Type B pancreatic cell (in vitro differentiated cells): ENCODE measurements at regions not wholly inside any gene's neighbourhood (a gene's known extent, or its start where the extent isn't known, plus 50 kb on each side); places are given as distances from the start of the nearest gene placed in this dataset.

Source experiments
- DNase-seq: peaks from one replicate; pipeline ENCODE4 v3.0.0; 2021; ENCODE audit warnings: mixed read lengths; ENCODE audit not compliant: unreplicated experiment; ENCODE audit errors: extremely low spot score
- H3K27ac Mint-ChIP-seq: 2 replicates; pipeline ENCODE4 v1.8.0; 2021; ENCODE audit warnings: mild to moderate bottlenecking, mixed read lengths
- H3K27me3 Mint-ChIP-seq: 2 replicates; pipeline ENCODE4 v1.8.0; 2021; ENCODE audit warnings: mixed read lengths
- H3K36me3 Mint-ChIP-seq: 2 replicates; pipeline ENCODE4 v1.8.0; 2021; ENCODE audit warnings: mixed read lengths
- H3K4me1 Mint-ChIP-seq: one replicate; pipeline ENCODE4 v1.8.0; 2021; ENCODE audit warnings: mixed read lengths; ENCODE audit not compliant: unreplicated experiment
- H3K4me3 Mint-ChIP-seq: 2 replicates; pipeline ENCODE4 v1.8.0; 2021; ENCODE audit warnings: mild to moderate bottlenecking, mixed read lengths
- H3K9me3 Mint-ChIP-seq: 2 replicates; pipeline ENCODE4 v1.8.0; 2021; ENCODE audit warnings: mixed read lengths
- TF ChIP-seq, protein P1 (sequence below): fragments of 200-600 bp; sonication (generic); conservative IDR thresholded peaks from 2 replicates; pipeline ENCODE4 v1.5.0; 2021; ENCODE audit warnings: antibody characterized with exemption, mild to moderate bottlenecking

DNA sequence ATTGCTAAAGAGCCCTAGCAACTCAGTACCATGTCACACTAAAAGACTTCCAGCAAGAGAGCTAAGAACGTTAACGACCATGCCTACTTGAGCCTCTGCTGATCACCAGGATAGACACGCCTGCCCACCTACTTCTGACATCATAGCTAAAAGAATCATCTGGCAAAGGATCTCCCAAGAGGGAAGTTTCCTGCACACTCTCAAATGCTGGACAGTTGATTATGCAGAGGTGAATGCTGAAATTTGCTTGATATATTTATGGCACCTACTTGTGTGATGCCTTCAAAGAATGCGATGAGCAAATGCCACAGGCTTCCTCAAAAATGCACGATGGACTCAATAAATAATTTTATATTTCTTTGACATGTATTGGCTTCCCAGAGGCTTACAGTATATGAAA is 113.6 kb downstream of the GALC start:
- H3K27me3 Mint-ChIP-seq, result peaks cover 15% of the 10 kb centered on the region

GRCh38 chr14:87878959-87879358 is 114.0 kb downstream of the GALC start:
- H3K27ac Mint-ChIP-seq, result no peak overlapping the region
- H3K36me3 Mint-ChIP-seq, result no peaks in the 10 kb centered on the region
- H3K27me3 Mint-ChIP-seq, result peaks cover 16% of the 10 kb centered on the region
- H3K9me3 Mint-ChIP-seq, result no peaks in the 10 kb centered on the region
- no peaks in the 10 kb centered on the region for H3K4me1 Mint-ChIP-seq
- TF ChIP-seq, protein P1, sequence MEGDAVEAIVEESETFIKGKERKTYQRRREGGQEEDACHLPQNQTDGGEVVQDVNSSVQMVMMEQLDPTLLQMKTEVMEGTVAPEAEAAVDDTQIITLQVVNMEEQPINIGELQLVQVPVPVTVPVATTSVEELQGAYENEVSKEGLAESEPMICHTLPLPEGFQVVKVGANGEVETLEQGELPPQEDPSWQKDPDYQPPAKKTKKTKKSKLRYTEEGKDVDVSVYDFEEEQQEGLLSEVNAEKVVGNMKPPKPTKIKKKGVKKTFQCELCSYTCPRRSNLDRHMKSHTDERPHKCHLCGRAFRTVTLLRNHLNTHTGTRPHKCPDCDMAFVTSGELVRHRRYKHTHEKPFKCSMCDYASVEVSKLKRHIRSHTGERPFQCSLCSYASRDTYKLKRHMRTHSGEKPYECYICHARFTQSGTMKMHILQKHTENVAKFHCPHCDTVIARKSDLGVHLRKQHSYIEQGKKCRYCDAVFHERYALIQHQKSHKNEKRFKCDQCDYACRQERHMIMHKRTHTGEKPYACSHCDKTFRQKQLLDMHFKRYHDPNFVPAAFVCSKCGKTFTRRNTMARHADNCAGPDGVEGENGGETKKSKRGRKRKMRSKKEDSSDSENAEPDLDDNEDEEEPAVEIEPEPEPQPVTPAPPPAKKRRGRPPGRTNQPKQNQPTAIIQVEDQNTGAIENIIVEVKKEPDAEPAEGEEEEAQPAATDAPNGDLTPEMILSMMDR, result no peak
- DNase-seq, result no peak
- no peak overlapping the region for H3K4me3 Mint-ChIP-seq

More for the DNA sequence above, 113.6 kb downstream of the GALC start:
- Mint-ChIP-seq H3K9me3 (no peaks in the 10 kb centered on the region), H3K27ac (no peak overlapping the region), H3K36me3 (no peaks in the 10 kb centered on the region), H3K4me3 (no peak overlapping the region), H3K4me1 (no peaks in the 10 kb centered on the region)
- no peak for DNase-seq
- TF ChIP-seq, protein P1, result no peak

- no peak overlapping the region for H3K4me3 Mint-ChIP-seq
- peaks cover 20% of the 10 kb centered on the region for H3K27me3 Mint-ChIP-seq
- H3K36me3 Mint-ChIP-seq, result no peaks in the 10 kb centered on the region
- no peak overlapping the region for H3K27ac Mint-ChIP-seq
- H3K9me3 Mint-ChIP-seq, result no peaks in the 10 kb centered on the region
- no peaks in the 10 kb centered on the region for H3K4me1 Mint-ChIP-seq
- TF ChIP-seq, protein P1, result no peak
- no peak for DNase-seq
Measured at GRCh38 chr14:87877877-87878276, 115.1 kb downstream of the GALC start.

DNA sequence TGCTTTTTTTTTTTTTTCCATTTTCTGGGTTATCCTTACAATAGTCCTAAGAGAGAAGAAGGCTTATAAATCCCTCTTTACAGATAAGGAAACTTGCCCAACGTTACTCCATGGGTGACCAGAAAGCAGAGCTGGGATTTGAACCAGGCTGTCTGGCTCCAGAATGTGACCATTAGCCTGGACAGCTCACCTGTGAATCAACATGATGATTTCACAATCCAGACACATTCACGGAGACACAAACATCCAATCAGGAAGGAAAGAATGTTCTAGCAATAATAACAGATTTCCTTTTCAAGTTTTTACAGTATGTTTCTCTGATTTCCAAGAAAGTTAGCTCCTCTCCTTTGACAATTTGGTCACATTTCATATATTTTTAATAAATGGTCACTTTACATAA is 118.3 kb downstream of the GALC start:
- no peak overlapping the region for H3K27ac Mint-ChIP-seq
- no peaks in the 10 kb centered on the region for H3K36me3 Mint-ChIP-seq
- peaks cover 8% of the 10 kb centered on the region for H3K27me3 Mint-ChIP-seq
- no peak for DNase-seq
- TF ChIP-seq, protein P1, result no peak
- no peak overlapping the region for H3K4me3 Mint-ChIP-seq
- peaks cover 4% of the 10 kb centered on the region for H3K9me3 Mint-ChIP-seq
- no peaks in the 10 kb centered on the region for H3K4me1 Mint-ChIP-seq

DNA sequence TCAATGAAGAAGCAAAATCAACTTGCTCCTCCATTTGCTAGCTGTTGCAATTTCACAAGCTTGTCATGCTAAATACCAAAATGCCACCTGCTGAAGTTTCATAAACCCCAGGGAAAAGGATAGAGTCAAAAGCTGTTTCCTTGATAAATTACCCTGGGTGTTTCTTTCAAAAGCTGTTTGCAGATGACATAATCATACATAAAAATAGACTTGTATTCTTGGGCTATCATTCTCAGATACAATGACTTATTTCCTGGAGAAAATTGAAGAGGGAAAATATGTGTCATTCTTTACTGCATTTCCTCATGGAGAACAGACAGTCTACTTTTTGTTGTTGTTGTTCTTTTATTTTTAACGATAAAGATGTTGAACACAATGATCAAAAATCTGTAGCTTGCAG is 119.2 kb downstream of the GALC start:
- Mint-ChIP-seq H3K27me3 (peaks cover 8% of the 10 kb centered on the region), H3K9me3 (peaks cover 4% of the 10 kb centered on the region), H3K4me1 (no peaks in the 10 kb centered on the region), H3K27ac (no peak overlapping the region), H3K4me3 (no peak overlapping the region), H3K36me3 (no peaks in the 10 kb centered on the region)
- TF ChIP-seq, protein P1, result no peak
- DNase-seq, result no peak
